ENCODE measurements at regions not wholly inside any gene's neighbourhood (a gene's known extent, or its start where the extent isn't known, plus 50 kb on each side); places are given as distances from the start of the nearest gene placed in this dataset.

DNA sequence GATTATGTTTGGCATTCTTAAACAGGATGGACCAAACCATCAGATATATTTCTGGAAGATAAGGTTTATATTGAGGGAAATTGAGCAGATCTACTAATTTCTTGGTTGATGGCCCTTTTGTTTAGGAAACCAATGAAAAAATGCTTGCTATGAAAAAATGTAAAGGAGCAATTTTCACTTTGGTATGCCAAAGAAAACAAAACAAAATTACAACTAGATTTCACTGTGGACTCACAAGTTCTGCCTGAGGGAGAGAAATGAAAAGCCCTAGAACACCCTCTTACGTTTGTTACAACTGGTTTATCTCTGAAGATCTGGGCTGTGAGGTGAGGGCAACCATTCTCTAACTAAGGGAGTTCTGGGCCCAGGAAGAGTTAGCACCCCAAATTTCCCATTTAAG, 122.5 kb upstream of the IL15 start:
- no peak overlapping the region for H4K8ac ChIP-seq (ENCODE audit: extremely low read depth, insufficient read depth, low read length)
- TF ChIP-seq YY1 (IDR thresholded peaks at IDR 0.05; ENCODE audit: low read depth, low read length) (no peak), CEBPB (IDR thresholded peaks at IDR 0.05; ENCODE audit: low read depth, low read length) (no peak), SP2 (IDR thresholded peaks at IDR 0.05; ENCODE audit: low read length) (no peak), ASH2L (IDR thresholded peaks at IDR 0.05; ENCODE audit: low read length) (no peak), PHF8 (conservative IDR thresholded peaks at IDR 0.05; ENCODE audit: low read depth, low read length) (no peak), HDAC2 (IDR thresholded peaks at IDR 0.05; ENCODE audit: borderline replicate concordance in 1 of 2, low read depth in 2 of 2, low read length in 2 of 2) (no peak), NANOG (IDR thresholded peaks at IDR 0.05; ENCODE audit: insufficient read depth, low read depth, low read length, poor library complexity, severe bottlenecking) (no peak), SP4 (IDR thresholded peaks at IDR 0.05; ENCODE audit: low read length) (no peak), SUZ12 (IDR thresholded peaks at IDR 0.05; ENCODE audit: low read length) (no peak), NRF1 (IDR thresholded peaks at IDR 0.05; ENCODE audit: low read depth, low read length) (no peak), POLR2AphosphoS5 (IDR thresholded peaks at IDR 0.05; ENCODE audit: low read depth, low read length) (no peak)
- TF ChIP-seq, protein P1, sequence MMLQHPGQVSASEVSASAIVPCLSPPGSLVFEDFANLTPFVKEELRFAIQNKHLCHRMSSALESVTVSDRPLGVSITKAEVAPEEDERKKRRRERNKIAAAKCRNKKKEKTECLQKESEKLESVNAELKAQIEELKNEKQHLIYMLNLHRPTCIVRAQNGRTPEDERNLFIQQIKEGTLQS (IDR thresholded peaks at IDR 0.05; ENCODE audit: insufficient read depth, low read depth, low read length): no peak
- TF ChIP-seq, protein P2, sequence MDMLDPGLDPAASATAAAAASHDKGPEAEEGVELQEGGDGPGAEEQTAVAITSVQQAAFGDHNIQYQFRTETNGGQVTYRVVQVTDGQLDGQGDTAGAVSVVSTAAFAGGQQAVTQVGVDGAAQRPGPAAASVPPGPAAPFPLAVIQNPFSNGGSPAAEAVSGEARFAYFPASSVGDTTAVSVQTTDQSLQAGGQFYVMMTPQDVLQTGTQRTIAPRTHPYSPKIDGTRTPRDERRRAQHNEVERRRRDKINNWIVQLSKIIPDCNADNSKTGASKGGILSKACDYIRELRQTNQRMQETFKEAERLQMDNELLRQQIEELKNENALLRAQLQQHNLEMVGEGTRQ (IDR thresholded peaks at IDR 0.05; ENCODE audit: low read length): no peak
- TF ChIP-seq, protein P3, sequence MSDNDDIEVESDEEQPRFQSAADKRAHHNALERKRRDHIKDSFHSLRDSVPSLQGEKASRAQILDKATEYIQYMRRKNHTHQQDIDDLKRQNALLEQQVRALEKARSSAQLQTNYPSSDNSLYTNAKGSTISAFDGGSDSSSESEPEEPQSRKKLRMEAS (IDR thresholded peaks at IDR 0.05): no peak

More for the DNA sequence above, 122.5 kb upstream of the IL15 start:
- H3K27ac ChIP-seq (ENCODE audit: low read depth, low read length): no peak overlapping the region
- no peak overlapping the region for H4K5ac ChIP-seq (ENCODE audit: insufficient read length, low read depth, low read length)
- CTCF ChIA-PET (ENCODE audit: partially characterized antibody): interaction anchor here (1.0 kb wide), 1 partner anchor 39 kb away, joined by 3 read pairs; no protein-coding TSS in a partner anchor
- H2AFZ ChIP-seq (ENCODE audit: low read length): no peak overlapping the region
- no peak overlapping the region for H3K4me2 ChIP-seq (ENCODE audit: insufficient read depth in 1 of 2, low read depth in 2 of 2, low read length in 2 of 2)
- no peak overlapping the region for H3K9ac ChIP-seq (replicated peaks in 1 of 4; ENCODE audit: extremely low read depth in 1 of 4, low read depth in 3 of 4, low read length in 3 of 4)
- no peak overlapping the region for H2BK15ac ChIP-seq (ENCODE audit: low read length)
- H2BK12ac ChIP-seq (ENCODE audit: low read depth, low read length): no peak overlapping the region
- no peak overlapping the region for H3K4me3 ChIP-seq (ENCODE audit: extremely low read depth in 1 of 4, insufficient read depth in 2 of 4, low read depth in 3 of 4, low read length in 4 of 4)
- no peak overlapping the region for H3K14ac ChIP-seq (ENCODE audit: insufficient read length)
- H3K23ac ChIP-seq (ENCODE audit: insufficient read length): no peak overlapping the region
- no peaks in the 10 kb centered on the region for H3K79me1 ChIP-seq (ENCODE audit: low read depth, low read length)
- H3K4ac ChIP-seq (replicated peaks; ENCODE audit: insufficient read length, low read depth, low read length): no peak overlapping the region
- no peak overlapping the region for H2BK20ac ChIP-seq (ENCODE audit: low read length)
- no peak overlapping the region for H2BK5ac ChIP-seq (ENCODE audit: low read depth, low read length)
- H3K79me2 ChIP-seq (ENCODE audit: control insufficient read depth in 1 of 2, insufficient read depth in 2 of 2, low read length in 2 of 2): no peaks in the 10 kb centered on the region
- FAIRE-seq (no peak), DNase-seq (ENCODE audit: low read depth in 1 of 2, low spot score in 2 of 2) (no peak)
- POLR2A ChIA-PET (ENCODE audit: partially characterized antibody): no interaction called here
- H3K27me3 ChIP-seq (replicated peaks in 1 of 4; ENCODE audit: control insufficient read depth in 3 of 4, extremely low read depth in 1 of 4, insufficient read depth in 3 of 4, low read length in 3 of 4): no peaks in the 10 kb centered on the region
- no peaks in the 10 kb centered on the region for H3K4me1 ChIP-seq (replicated peaks in 1 of 4; ENCODE audit: control insufficient read depth in 3 of 4, insufficient read depth in 4 of 4, low read length in 3 of 4)
- no peaks in the 10 kb centered on the region for H4K20me1 ChIP-seq (replicated peaks in 1 of 2; ENCODE audit: control insufficient read depth in 1 of 2, insufficient read depth in 2 of 2, low read length in 2 of 2)
- no peaks in the 10 kb centered on the region for H3K23me2 ChIP-seq (ENCODE audit: low read depth, low read length)
- WGBS, 2 experiments (ENCODE audit: extremely low coverage in 1 of 2, insufficient coverage in 1 of 2, insufficient read length in 1 of 2, insufficient replicate concordance in 2 of 2, low coverage in 1 of 2, low lambda C conversion rate in 2 of 2, missing lambda C conversion rate in 1 of 2): 100% methylated on average over 1 of the region's 1 CpG; no CpG with 5 or more reads in 1 of the 2 experiments
- H3K56ac ChIP-seq (replicated peaks; ENCODE audit: insufficient read length, low read depth, low read length): no peak overlapping the region
- H3K18ac ChIP-seq (ENCODE audit: extremely low read depth, low read length): no peak overlapping the region
- H3K9me3 ChIP-seq (ENCODE audit: insufficient read depth in 2 of 2, low read depth in 1 of 2, low read length in 1 of 2): peaks cover 7 to 10% of the 10 kb centered on the region in 2 experiments
- H2AK5ac ChIP-seq (ENCODE audit: low read depth, low read length): no peak overlapping the region
- no peak overlapping the region for H4K91ac ChIP-seq (replicated peaks; ENCODE audit: insufficient read length, low read length)
- no peak overlapping the region for H2BK120ac ChIP-seq (replicated peaks; ENCODE audit: low read depth, low read length)
- H3K36me3 ChIP-seq (ENCODE audit: control insufficient read depth in 2 of 4, insufficient read depth in 4 of 4, low read length in 3 of 4): no peaks in the 10 kb centered on the region; a peak in 1 of 8 replicates

Measured in H1 (cell line).